ENCODE measurements at regions not wholly inside any gene's neighbourhood (a gene's known extent, or its start where the extent isn't known, plus 50 kb on each side); places are given as distances from the start of the nearest gene placed in this dataset.

DNA sequence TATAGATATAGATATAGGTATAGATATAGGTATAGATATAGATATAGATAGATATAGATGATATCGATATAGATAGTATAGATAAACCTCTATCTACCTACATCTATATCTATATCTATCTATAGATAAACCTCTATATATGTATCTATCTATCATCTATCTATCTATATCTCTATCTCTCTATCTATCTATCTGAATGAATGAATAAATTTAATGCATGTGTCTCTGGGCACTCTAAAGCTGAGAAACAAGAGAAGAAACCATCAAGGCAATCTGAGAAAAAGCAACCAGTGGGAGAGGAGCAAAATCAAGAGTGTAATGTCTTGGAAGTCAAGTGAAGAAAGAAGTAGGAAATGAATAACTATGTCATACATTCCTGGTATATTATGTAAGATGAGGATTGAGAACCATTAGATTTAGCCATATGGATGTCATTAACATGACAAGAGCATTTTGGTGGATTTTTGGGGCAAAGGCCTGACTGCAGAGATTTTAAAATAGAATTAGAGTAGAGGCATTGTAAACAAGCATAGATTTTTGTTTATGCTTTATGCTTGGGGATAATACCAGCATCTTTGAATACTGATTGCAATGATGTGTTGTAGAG, 1262.7 kb upstream of the MIR17HG start:
- TF ChIP-seq CTCF (IDR thresholded peaks at IDR 0.05), result no peak
- no peaks in the 10 kb centered on the region for H3K27me3 ChIP-seq (replicated peaks; ENCODE audit: insufficient read depth)

DNA sequence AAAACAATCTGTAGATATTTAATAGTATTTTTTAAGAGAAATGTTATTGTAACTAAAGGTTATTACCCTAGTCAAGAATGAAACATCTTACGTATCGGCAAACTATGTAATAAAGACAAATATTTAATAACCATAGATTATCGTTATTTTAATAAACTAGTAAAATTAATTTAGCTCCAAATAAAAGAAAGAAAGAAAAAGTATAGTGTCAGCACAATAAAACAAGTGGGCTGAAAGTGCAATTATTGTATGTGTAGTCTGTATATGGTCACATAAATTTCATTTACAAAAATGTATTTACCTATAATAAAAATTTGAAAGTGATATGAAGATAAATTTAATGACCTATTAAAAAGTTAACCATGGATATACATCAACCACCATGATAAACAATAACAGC, 1258.4 kb upstream of the MIR17HG start:
- ATAC-seq (ENCODE audit: insufficient number of reproducible peaks, low FRiP score, low read depth) (no peak), DNase-seq (ENCODE audit: low spot score) (no peak)
- Histone ChIP-seq H3K36me3 (no peaks in the 10 kb centered on the region), H3K4me3 (no peak overlapping the region), H3K27me3 (replicated peaks; ENCODE audit: insufficient read depth) (no peaks in the 10 kb centered on the region), H3K4me1 (ENCODE audit: control insufficient read depth in 1 of 2, low read depth in 2 of 2) (no peaks in the 10 kb centered on the region), H3K27ac (no peak overlapping the region), H3K9me3 (no peaks in the 10 kb centered on the region)
- no peak for TF ChIP-seq CTCF (IDR thresholded peaks at IDR 0.05)

More for the DNA sequence above, 1262.7 kb upstream of the MIR17HG start:
- H3K27ac ChIP-seq, result no peak overlapping the region
- no peaks in the 10 kb centered on the region for H3K36me3 ChIP-seq
- no peaks in the 10 kb centered on the region for H3K4me1 ChIP-seq (ENCODE audit: control insufficient read depth in 1 of 2, low read depth in 2 of 2)
- H3K4me3 ChIP-seq, result no peak overlapping the region
- no peak for DNase-seq (ENCODE audit: low spot score)
- no peak for ATAC-seq (ENCODE audit: insufficient number of reproducible peaks, low FRiP score, low read depth)
- H3K9me3 ChIP-seq, result no peaks in the 10 kb centered on the region

DNA sequence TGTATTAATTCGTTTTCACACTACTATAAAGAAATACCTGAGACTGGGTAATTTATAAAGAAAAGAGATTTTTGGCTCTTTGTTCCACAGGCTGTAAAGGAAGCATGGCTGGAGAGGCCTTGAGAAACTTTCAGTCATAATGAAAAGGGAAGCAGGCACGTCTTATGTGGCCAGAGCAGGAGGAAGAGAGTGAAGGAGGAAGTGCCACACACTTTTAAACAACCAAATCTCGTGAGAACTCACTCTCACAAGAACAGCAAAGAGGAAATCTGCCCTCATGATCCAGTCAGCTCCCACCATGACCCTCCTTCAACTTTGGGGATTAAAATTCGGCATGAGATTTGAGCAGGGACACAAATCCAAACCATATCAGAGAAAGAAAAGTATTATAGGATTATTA, 1255.9 kb upstream of the MIR17HG start:
- H3K27ac ChIP-seq, result no peak overlapping the region
- H3K4me3 ChIP-seq, result no peak overlapping the region
- H3K4me1 ChIP-seq (ENCODE audit: control insufficient read depth in 1 of 2, low read depth in 2 of 2), result no peaks in the 10 kb centered on the region
- DNase-seq (ENCODE audit: low spot score) (no peak), ATAC-seq (ENCODE audit: insufficient number of reproducible peaks, low FRiP score, low read depth) (no peak)
- no peaks in the 10 kb centered on the region for H3K36me3 ChIP-seq
- no peaks in the 10 kb centered on the region for H3K27me3 ChIP-seq (replicated peaks; ENCODE audit: insufficient read depth)
- H3K9me3 ChIP-seq, result no peaks in the 10 kb centered on the region
- no peak for TF ChIP-seq CTCF (IDR thresholded peaks at IDR 0.05)

DNA sequence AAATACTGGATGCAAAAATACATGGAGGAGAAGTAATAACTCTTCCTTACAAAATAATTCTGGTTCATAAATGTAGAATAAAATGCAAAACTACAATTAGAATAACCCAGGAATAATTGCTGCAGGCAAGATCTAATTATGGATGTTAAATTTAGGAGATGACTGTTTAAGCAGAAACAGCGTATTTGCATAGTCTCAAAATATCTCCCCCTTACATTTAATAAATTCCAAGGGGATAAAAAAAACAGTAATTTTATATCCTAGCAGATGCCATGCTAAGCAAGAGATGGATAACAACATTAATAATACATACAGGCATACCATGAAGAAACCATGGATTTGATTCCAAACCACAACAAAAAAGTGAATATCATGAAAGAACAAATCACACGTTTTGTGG, 1253.1 kb upstream of the MIR17HG start:
- no peaks in the 10 kb centered on the region for H3K4me1 ChIP-seq (ENCODE audit: control insufficient read depth in 1 of 2, low read depth in 2 of 2)
- TF ChIP-seq CTCF (IDR thresholded peaks at IDR 0.05), result no peak
- ATAC-seq (ENCODE audit: insufficient number of reproducible peaks, low FRiP score, low read depth) (no peak), DNase-seq (ENCODE audit: low spot score) (no peak)
- H3K9me3 ChIP-seq, result no peaks in the 10 kb centered on the region
- H3K4me3 ChIP-seq, result no peak overlapping the region
- H3K27ac ChIP-seq, result no peak overlapping the region
- H3K27me3 ChIP-seq (replicated peaks; ENCODE audit: insufficient read depth), result no peaks in the 10 kb centered on the region
- no peaks in the 10 kb centered on the region for H3K36me3 ChIP-seq

DNA sequence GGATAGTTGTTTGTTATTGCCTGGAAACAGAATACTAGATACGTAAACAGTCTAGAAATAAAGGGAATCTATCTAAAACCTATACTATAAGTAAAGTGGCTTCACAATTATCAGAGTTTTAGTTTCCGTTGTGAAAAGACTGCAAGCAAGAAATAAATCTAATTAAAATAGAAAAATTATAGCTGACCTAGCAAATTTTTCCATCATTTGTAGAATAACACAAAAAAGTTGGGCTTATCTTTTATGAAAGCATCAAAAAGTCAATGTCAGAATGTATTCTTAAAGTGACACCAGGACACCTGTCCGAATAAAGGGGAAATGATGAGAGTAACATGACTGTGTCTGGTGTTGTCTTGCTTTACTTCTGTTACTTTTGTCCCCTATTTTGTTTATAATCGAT, 1248.9 kb upstream of the MIR17HG start:
- no peak overlapping the region for H3K4me3 ChIP-seq
- no peaks in the 10 kb centered on the region for H3K4me1 ChIP-seq (ENCODE audit: control insufficient read depth in 1 of 2, low read depth in 2 of 2)
- ATAC-seq (ENCODE audit: insufficient number of reproducible peaks, low FRiP score, low read depth) (no peak), DNase-seq (ENCODE audit: low spot score) (no peak)
- no peaks in the 10 kb centered on the region for H3K27me3 ChIP-seq (replicated peaks; ENCODE audit: insufficient read depth)
- H3K36me3 ChIP-seq, result no peaks in the 10 kb centered on the region
- H3K9me3 ChIP-seq, result no peaks in the 10 kb centered on the region
- no peak overlapping the region for H3K27ac ChIP-seq
- TF ChIP-seq CTCF (IDR thresholded peaks at IDR 0.05), result no peak

All from thoracic aorta (tissue), 2 donors.